Vagina (tissue), 2 donors: ENCODE measurements at regions not wholly inside any gene's neighbourhood (a gene's known extent, or its start where the extent isn't known, plus 50 kb on each side); places are given as distances from the start of the nearest gene placed in this dataset.

ENCODE experiments used
- POLR2A ChIP-seq, 2 donors: fragments of 450-650 bp; IDR thresholded peaks; one replicate each; pipeline ENCODE4 v1.6.1; 2017; ENCODE audit warnings: antibody characterized with exemption in 2 of 2, mild to moderate bottlenecking in 2 of 2, moderate library complexity in 2 of 2
- TF ChIP-seq, protein P1 (sequence below), 3 experiments: fragments of 450-650 bp in 2 of 3; fragments of 200-600 bp in 1 of 3; sonication (generic) in 1 of 3; IDR thresholded peaks; one replicate each; pipeline ENCODE4 v1.5.1; 2017 to 2019; ENCODE audit warnings: antibody characterized with exemption in 3 of 3, mild to moderate bottlenecking in 2 of 3, moderate library complexity in 2 of 3

- TF ChIP-seq, protein P1, sequence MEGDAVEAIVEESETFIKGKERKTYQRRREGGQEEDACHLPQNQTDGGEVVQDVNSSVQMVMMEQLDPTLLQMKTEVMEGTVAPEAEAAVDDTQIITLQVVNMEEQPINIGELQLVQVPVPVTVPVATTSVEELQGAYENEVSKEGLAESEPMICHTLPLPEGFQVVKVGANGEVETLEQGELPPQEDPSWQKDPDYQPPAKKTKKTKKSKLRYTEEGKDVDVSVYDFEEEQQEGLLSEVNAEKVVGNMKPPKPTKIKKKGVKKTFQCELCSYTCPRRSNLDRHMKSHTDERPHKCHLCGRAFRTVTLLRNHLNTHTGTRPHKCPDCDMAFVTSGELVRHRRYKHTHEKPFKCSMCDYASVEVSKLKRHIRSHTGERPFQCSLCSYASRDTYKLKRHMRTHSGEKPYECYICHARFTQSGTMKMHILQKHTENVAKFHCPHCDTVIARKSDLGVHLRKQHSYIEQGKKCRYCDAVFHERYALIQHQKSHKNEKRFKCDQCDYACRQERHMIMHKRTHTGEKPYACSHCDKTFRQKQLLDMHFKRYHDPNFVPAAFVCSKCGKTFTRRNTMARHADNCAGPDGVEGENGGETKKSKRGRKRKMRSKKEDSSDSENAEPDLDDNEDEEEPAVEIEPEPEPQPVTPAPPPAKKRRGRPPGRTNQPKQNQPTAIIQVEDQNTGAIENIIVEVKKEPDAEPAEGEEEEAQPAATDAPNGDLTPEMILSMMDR (IDR thresholded peaks at IDR 0.05) = no peak
- TF ChIP-seq POLR2A (IDR thresholded peaks at IDR 0.05) = no peak
Observed at GRCh38 chr6:11392778-11393507, 144.6 kb upstream of the TMEM170B start.
